ENCODE measurements at regions not wholly inside any gene's neighbourhood (a gene's known extent, or its start where the extent isn't known, plus 50 kb on each side); places are given as distances from the start of the nearest gene placed in this dataset.

DNA sequence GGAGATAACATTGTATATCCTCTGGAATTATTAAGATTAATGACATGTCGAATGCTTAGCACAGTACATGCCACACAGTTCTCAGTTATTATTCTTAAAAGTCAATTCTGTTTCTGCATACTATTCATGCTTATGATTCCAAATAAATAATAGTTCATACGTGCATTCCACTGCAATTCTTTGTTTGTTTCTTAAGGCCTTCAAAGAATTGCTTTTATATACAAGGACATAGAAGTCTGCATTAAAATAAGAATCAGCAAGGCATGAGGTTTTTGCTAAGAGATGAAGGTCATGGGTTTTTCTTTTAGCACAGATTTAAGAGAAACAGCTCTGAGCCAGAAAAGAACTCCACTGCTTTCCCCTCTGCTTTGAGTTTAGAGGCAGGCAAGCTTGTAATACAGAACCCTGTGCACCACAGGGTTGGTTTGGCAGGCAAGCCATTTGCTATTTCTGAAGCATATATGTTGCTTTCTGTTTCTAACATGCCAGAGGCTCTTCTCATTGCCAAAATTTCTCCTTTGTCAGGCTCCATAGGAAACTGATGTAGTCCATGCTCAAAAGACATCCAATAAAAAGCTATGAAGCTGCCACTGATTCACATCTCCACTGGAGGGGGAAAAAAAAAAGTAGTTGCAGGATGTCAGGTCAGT lies 420.6 kb upstream of the TYRP1 start:
- peaks cover 5% of the 10 kb centered on the region for H3K9me3 Mint-ChIP-seq (ENCODE audit: insufficient read depth)
- POLR2A ChIA-PET, result no interaction called here
- DNase-seq (no peak), ATAC-seq (ENCODE audit: low read depth) (no peak)
- no peaks in the 10 kb centered on the region for H3K27me3 Mint-ChIP-seq
- intact Hi-C loops (cut with micrococcal nuclease), result no loop called here
- Histone ChIP-seq H3K4me1 (ENCODE audit: control insufficient read depth in 2 of 2, insufficient read depth in 2 of 2, low read length in 2 of 2) (no peaks in the 10 kb centered on the region), H3K27ac (ENCODE audit: low read length in 2 of 2) (no peak overlapping the region), H3K9me3 (ENCODE audit: control extremely low read depth in 1 of 3, control insufficient read depth in 2 of 3, insufficient read depth in 1 of 3, low read length in 2 of 3) (peaks cover 0 to 3% (median 0%) of the 10 kb centered on the region in 3 donors), H3K27me3 (replicated peaks in 1 of 4; ENCODE audit: control extremely low read depth in 1 of 4, control insufficient read depth in 3 of 4, insufficient read depth in 4 of 4, low read length in 3 of 4) (no peaks in the 10 kb centered on the region), H2AFZ (ENCODE audit: insufficient read depth, low read depth, low read length, poor library complexity, severe bottlenecking) (no peak overlapping the region), H4K20me1 (ENCODE audit: control insufficient read depth, insufficient read depth, low read length, poor library complexity, severe bottlenecking) (no peaks in the 10 kb centered on the region), H3K36me3 (replicated peaks in 1 of 2; ENCODE audit: control extremely low read depth in 1 of 2, control insufficient read depth in 1 of 2, extremely low read depth in 1 of 2, insufficient read depth in 2 of 2, low read length in 1 of 2) (no peaks in the 10 kb centered on the region), H3K4me3 (ENCODE audit: control extremely low read depth in 1 of 5, extremely low read depth in 1 of 5, insufficient read depth in 1 of 5, low read depth in 2 of 5, low read length in 4 of 5) (no peak overlapping the region), H3K4me2 (replicated peaks; ENCODE audit: low read depth, low read length, poor library complexity, severe bottlenecking) (no peak overlapping the region), H3K79me2 (ENCODE audit: control insufficient read depth, insufficient read depth, low read length) (no peaks in the 10 kb centered on the region), H3K9ac (ENCODE audit: low read length) (no peak overlapping the region)
- CTCF ChIA-PET, result no interaction called here
- TF ChIP-seq, protein P1, sequence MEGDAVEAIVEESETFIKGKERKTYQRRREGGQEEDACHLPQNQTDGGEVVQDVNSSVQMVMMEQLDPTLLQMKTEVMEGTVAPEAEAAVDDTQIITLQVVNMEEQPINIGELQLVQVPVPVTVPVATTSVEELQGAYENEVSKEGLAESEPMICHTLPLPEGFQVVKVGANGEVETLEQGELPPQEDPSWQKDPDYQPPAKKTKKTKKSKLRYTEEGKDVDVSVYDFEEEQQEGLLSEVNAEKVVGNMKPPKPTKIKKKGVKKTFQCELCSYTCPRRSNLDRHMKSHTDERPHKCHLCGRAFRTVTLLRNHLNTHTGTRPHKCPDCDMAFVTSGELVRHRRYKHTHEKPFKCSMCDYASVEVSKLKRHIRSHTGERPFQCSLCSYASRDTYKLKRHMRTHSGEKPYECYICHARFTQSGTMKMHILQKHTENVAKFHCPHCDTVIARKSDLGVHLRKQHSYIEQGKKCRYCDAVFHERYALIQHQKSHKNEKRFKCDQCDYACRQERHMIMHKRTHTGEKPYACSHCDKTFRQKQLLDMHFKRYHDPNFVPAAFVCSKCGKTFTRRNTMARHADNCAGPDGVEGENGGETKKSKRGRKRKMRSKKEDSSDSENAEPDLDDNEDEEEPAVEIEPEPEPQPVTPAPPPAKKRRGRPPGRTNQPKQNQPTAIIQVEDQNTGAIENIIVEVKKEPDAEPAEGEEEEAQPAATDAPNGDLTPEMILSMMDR (IDR thresholded peaks at IDR 0.05), result no peak
- no peak for TF ChIP-seq EZH2 (IDR thresholded peaks at IDR 0.05; ENCODE audit: borderline replicate concordance, insufficient read depth, low read depth, low read length, poor library complexity, severe bottlenecking)
- no peaks in the 10 kb centered on the region for H3K4me1 Mint-ChIP-seq
- WGBS (ENCODE audit: insufficient coverage), result no CpG with 5 or more reads among the region's 2 CpGs
- no peak overlapping the region for H3K27ac Mint-ChIP-seq
- no peak overlapping the region for H3K4me3 Mint-ChIP-seq

DNA sequence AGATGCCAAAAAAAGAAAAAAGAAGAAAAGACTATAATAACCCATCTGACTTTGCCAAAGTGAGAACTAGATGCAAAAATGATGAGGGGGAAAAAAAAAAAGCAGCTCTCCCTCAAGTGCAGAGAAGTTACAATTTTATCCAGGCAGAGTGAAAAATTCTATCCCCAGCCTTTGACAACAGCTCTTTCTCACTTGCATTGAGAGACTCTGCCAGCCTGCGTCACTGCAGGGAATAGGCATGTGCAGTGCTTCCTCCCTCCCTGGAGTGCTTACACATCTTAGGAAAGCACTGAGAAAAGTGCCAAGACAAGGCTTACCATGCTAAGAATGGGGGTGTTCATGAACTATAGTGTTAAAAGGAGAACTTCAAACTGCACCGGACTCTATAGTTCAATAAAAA lies 418.6 kb upstream of the TYRP1 start:
- no peak for TF ChIP-seq EZH2 (IDR thresholded peaks at IDR 0.05; ENCODE audit: borderline replicate concordance, insufficient read depth, low read depth, low read length, poor library complexity, severe bottlenecking)
- TF ChIP-seq, protein P1 (IDR thresholded peaks at IDR 0.05), result no peak
- Mint-ChIP-seq H3K4me1 (no peaks in the 10 kb centered on the region), H3K9me3 (ENCODE audit: insufficient read depth) (no peaks in the 10 kb centered on the region), H3K27ac (no peak overlapping the region), H3K27me3 (no peaks in the 10 kb centered on the region), H3K4me3 (no peak overlapping the region)
- no peak for DNase-seq
- no peak overlapping the region for H3K9ac ChIP-seq (ENCODE audit: low read length)
- intact Hi-C loops (cut with micrococcal nuclease), result no loop called here
- H3K9me3 ChIP-seq (ENCODE audit: control extremely low read depth in 1 of 3, control insufficient read depth in 2 of 3, insufficient read depth in 1 of 3, low read length in 2 of 3), result no peaks in the 10 kb centered on the region
- ChIA-PET POLR2A (no interaction called here), CTCF (interaction anchor here (0.6 kb wide), 1 partner anchor 49 kb away, joined by 3 read pairs; no protein-coding TSS in a partner anchor)
- no peaks in the 10 kb centered on the region for H3K79me2 ChIP-seq (ENCODE audit: control insufficient read depth, insufficient read depth, low read length)
- no peak overlapping the region for H3K4me3 ChIP-seq (ENCODE audit: control extremely low read depth in 1 of 5, extremely low read depth in 1 of 5, insufficient read depth in 1 of 5, low read depth in 2 of 5, low read length in 4 of 5)
- no peak overlapping the region for H3K4me2 ChIP-seq (replicated peaks; ENCODE audit: low read depth, low read length, poor library complexity, severe bottlenecking)
- no peaks in the 10 kb centered on the region for H3K36me3 ChIP-seq (replicated peaks in 1 of 2; ENCODE audit: control extremely low read depth in 1 of 2, control insufficient read depth in 1 of 2, extremely low read depth in 1 of 2, insufficient read depth in 2 of 2, low read length in 1 of 2)
- no peaks in the 10 kb centered on the region for H4K20me1 ChIP-seq (ENCODE audit: control insufficient read depth, insufficient read depth, low read length, poor library complexity, severe bottlenecking)
- H3K27me3 ChIP-seq (replicated peaks in 1 of 4; ENCODE audit: control extremely low read depth in 1 of 4, control insufficient read depth in 3 of 4, insufficient read depth in 4 of 4, low read length in 3 of 4), result no peaks in the 10 kb centered on the region
- WGBS (ENCODE audit: insufficient coverage), result no CpG with 5 or more reads among the region's 2 CpGs
- no peak overlapping the region for H2AFZ ChIP-seq (ENCODE audit: insufficient read depth, low read depth, low read length, poor library complexity, severe bottlenecking)
- no peak overlapping the region for H3K27ac ChIP-seq (ENCODE audit: low read length in 2 of 2)
- H3K4me1 ChIP-seq (ENCODE audit: control insufficient read depth in 2 of 2, insufficient read depth in 2 of 2, low read length in 2 of 2), result no peaks in the 10 kb centered on the region
- ATAC-seq (ENCODE audit: low read depth), result no peak

Data from B cell (primary cell).